ENCODE measurements at regions not wholly inside any gene's neighbourhood (a gene's known extent, or its start where the extent isn't known, plus 50 kb on each side); places are given as distances from the start of the nearest gene placed in this dataset.

GRCh38 chr12:90398285-90398836 is 556.6 kb downstream of the CCER1 start:
- Mint-ChIP-seq H3K4me3 (no peak overlapping the region), H3K4me1 (peaks cover 7% of the 10 kb centered on the region), H3K27ac (no peak overlapping the region), H3K36me3 (ENCODE audit: low read depth) (no peaks in the 10 kb centered on the region), H3K9me3 (peaks cover 17% of the 10 kb centered on the region), H3K27me3 (ENCODE audit: low read depth, poor library complexity) (no peaks in the 10 kb centered on the region)
- no peak for DNase-seq
- no peak for TF ChIP-seq CTCF (IDR thresholded peaks at IDR 0.05)

GRCh38 chr12:90396556-90396955 is 558.4 kb downstream of the CCER1 start:
- peaks cover 17% of the 10 kb centered on the region for H3K9me3 Mint-ChIP-seq
- H3K36me3 Mint-ChIP-seq (ENCODE audit: low read depth): no peaks in the 10 kb centered on the region
- no peak overlapping the region for H3K27ac Mint-ChIP-seq
- H3K27me3 Mint-ChIP-seq (ENCODE audit: low read depth, poor library complexity): no peaks in the 10 kb centered on the region
- DNase-seq: no peak
- H3K4me3 Mint-ChIP-seq: no peak overlapping the region
- peaks cover 7% of the 10 kb centered on the region for H3K4me1 Mint-ChIP-seq
- TF ChIP-seq CTCF (IDR thresholded peaks at IDR 0.05): no peak

DNA sequence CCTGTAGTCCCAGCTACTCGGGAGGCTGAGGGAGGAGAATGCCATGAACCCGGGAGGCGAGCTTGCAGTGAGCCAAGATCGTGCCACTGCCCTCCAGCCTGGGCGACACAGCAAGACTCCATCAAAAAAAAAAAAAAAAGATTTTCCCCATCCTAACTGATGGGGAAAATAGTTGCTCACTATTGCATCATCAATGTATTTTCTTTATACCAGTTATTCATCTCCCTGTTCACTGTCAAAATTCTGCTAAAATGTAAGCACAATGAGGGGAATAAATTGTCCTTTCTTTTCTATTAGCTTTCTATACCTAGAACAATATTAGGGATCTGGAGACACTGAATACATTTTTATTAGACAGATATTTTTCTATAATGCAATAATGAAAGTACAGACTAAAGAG is 561.3 kb downstream of the CCER1 start:
- Mint-ChIP-seq H3K27me3 (ENCODE audit: low read depth, poor library complexity) (no peaks in the 10 kb centered on the region), H3K36me3 (ENCODE audit: low read depth) (no peaks in the 10 kb centered on the region), H3K4me3 (no peak overlapping the region), H3K9me3 (peaks cover 17% of the 10 kb centered on the region), H3K27ac (no peak overlapping the region), H3K4me1 (no peaks in the 10 kb centered on the region)
- DNase-seq: no peak
- TF ChIP-seq CTCF (IDR thresholded peaks at IDR 0.05): no peak

GRCh38 chr12:90393089-90393488 is 561.9 kb downstream of the CCER1 start:
- Mint-ChIP-seq H3K9me3 (peaks cover 17% of the 10 kb centered on the region), H3K27ac (no peak overlapping the region)
- TF ChIP-seq CTCF (IDR thresholded peaks at IDR 0.05): no peak

DNA sequence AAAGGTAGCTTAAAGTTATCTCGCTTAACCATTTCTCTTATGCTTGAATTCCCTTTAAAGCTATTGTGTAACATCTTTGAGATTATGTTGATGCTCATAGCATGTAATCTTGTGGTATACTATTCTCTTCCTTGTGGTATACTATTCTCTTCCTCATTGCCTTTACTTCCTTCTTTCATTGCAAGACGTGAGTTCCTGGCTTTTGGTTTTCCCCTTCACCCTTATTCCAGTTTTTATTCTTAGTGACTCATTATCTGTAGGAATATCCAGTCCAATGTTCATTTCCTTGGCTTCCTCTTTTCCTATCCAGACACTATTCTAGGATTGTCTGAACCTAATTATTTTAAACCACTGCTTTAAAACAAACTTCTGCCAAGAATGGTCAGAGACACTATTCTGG is 564.0 kb downstream of the CCER1 start:
- Mint-ChIP-seq H3K27me3 (ENCODE audit: low read depth, poor library complexity) (no peaks in the 10 kb centered on the region), H3K27ac (no peak overlapping the region), H3K36me3 (ENCODE audit: low read depth) (no peaks in the 10 kb centered on the region), H3K4me1 (no peaks in the 10 kb centered on the region), H3K4me3 (no peak overlapping the region), H3K9me3 (peaks cover 10% of the 10 kb centered on the region)
- no peak for TF ChIP-seq CTCF (IDR thresholded peaks at IDR 0.05)
- no peak for DNase-seq

More at GRCh38 chr12:90393089-90393488, 561.9 kb downstream of the CCER1 start:
- Mint-ChIP-seq H3K36me3 (ENCODE audit: low read depth) (no peaks in the 10 kb centered on the region), H3K27me3 (ENCODE audit: low read depth, poor library complexity) (no peaks in the 10 kb centered on the region), H3K4me3 (no peak overlapping the region), H3K4me1 (no peaks in the 10 kb centered on the region)
- no peak for DNase-seq

DNA sequence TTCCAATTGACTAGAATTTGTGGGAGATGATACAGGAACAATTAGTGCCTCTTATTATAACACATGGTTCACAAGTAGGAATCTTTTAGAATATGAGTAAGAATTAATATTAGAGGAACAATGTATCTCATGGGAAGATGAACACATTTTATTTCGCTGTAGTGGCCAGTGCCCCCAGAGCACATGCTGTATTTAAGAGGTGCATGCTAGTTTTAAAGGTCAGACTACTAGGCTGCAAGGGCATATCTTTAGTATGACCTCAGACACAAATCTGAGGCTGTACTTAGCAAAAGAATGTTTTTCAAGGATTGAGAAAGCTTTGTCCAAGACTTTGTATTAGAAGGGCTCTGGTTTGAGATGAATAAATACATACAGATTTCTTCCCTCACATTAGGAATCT is 586.9 kb downstream of the CCER1 start:
- Mint-ChIP-seq H3K4me3 (no peak overlapping the region), H3K4me1 (no peaks in the 10 kb centered on the region), H3K27me3 (ENCODE audit: low read depth, poor library complexity) (peaks cover 6% of the 10 kb centered on the region), H3K36me3 (ENCODE audit: low read depth) (no peaks in the 10 kb centered on the region), H3K27ac (no peak overlapping the region), H3K9me3 (no peaks in the 10 kb centered on the region)
- DNase-seq: no peak
- no peak for TF ChIP-seq CTCF (IDR thresholded peaks at IDR 0.05)

Data from nephron progenitor cell (in vitro differentiated cells).